Trophoblast cell (in vitro differentiated cells and primary cell): ENCODE measurements at regions not wholly inside any gene's neighbourhood (a gene's known extent, or its start where the extent isn't known, plus 50 kb on each side); places are given as distances from the start of the nearest gene placed in this dataset.
A peak's percentile ranks its signal among the peaks of the same experiment; 100 is the strongest.

ENCODE experiments used
- DNase-seq, 2 donors: peaks; one replicate each; pipeline ENCODE4 v3.0.0-alpha.2; 2016
- H2AFZ ChIP-seq: 2 replicates; pipeline ENCODE4 v1.6.1; 2013; ENCODE audit warnings: low read length, moderate library complexity, mild to moderate bottlenecking; ENCODE audit not compliant: insufficient read depth, poor library complexity
- H2AK5ac ChIP-seq: 2 replicates; pipeline ENCODE4 v1.6.1; 2013; ENCODE audit warnings: mild to moderate bottlenecking, low read length
- H2BK120ac ChIP-seq: 2 replicates; pipeline ENCODE4 v1.6.1; 2013; ENCODE audit warnings: low read length, mild to moderate bottlenecking, moderate library complexity; ENCODE audit not compliant: insufficient read depth, poor library complexity
- H2BK12ac ChIP-seq: 2 replicates; pipeline ENCODE4 v1.6.1; 2013; ENCODE audit warnings: mild to moderate bottlenecking, low read length, moderate library complexity
- H2BK5ac ChIP-seq: 2 replicates; pipeline ENCODE4 v1.6.1; 2013; ENCODE audit warnings: low read length, low read depth, moderate library complexity, mild to moderate bottlenecking; ENCODE audit not compliant: poor library complexity
- H3K14ac ChIP-seq: 2 replicates; pipeline ENCODE4 v1.6.1; 2013; ENCODE audit warnings: mild to moderate bottlenecking, low read length
- H3K18ac ChIP-seq: 2 replicates; pipeline ENCODE4 v1.6.1; 2013; ENCODE audit warnings: mild to moderate bottlenecking, low read length
- H3K23ac ChIP-seq: 2 replicates; pipeline ENCODE4 v1.6.1; 2013; ENCODE audit warnings: low read length
- H3K27ac ChIP-seq: 2 replicates; pipeline ENCODE4 v1.5.1; 2013; ENCODE audit warnings: low read depth, mild to moderate bottlenecking, inconsistent platforms, low read length, moderate library complexity
- H3K27me3 ChIP-seq: 2 replicates; pipeline ENCODE4 v1.6.1; 2013; ENCODE audit warnings: inconsistent platforms, mild to moderate bottlenecking, low read length, moderate library complexity; ENCODE audit not compliant: insufficient read depth
- H3K36me3 ChIP-seq, 2 experiments: 1 replicate in 1 of 2; 2 replicates in 1 of 2; pipeline ENCODE4 v1.6.1; 2013; ENCODE audit warnings: low read length in 2 of 2, mild to moderate bottlenecking in 2 of 2, moderate library complexity in 1 of 2; ENCODE audit not compliant: insufficient read depth in 2 of 2, control insufficient read depth in 1 of 2
- H3K4ac ChIP-seq: 2 replicates; pipeline ENCODE4 v1.6.1; 2013; ENCODE audit warnings: low read depth, mild to moderate bottlenecking, low read length, moderate library complexity
- H3K4me1 ChIP-seq, 2 experiments: 1 replicate in 1 of 2; 2 replicates in 1 of 2; pipeline ENCODE4 v1.6.1; 2013; ENCODE audit warnings: low read length in 2 of 2, mild to moderate bottlenecking in 2 of 2, moderate library complexity in 1 of 2; ENCODE audit not compliant: insufficient read depth in 2 of 2, control insufficient read depth in 1 of 2
- H3K4me2 ChIP-seq: 2 replicates; pipeline ENCODE4 v1.6.1; 2013; ENCODE audit warnings: inconsistent platforms, mild to moderate bottlenecking, low read length, moderate library complexity
- H3K4me3 ChIP-seq: 2 replicates; pipeline ENCODE4 v1.5.1; 2013; ENCODE audit warnings: mild to moderate bottlenecking, low read depth, low read length, inconsistent platforms
- H3K79me1 ChIP-seq: one replicate; pipeline ENCODE4 v1.6.1; 2013; ENCODE audit warnings: low read length
- H3K79me2 ChIP-seq: 2 replicates; pipeline ENCODE4 v1.6.1; 2013; ENCODE audit warnings: low read length, mild to moderate bottlenecking; ENCODE audit not compliant: control insufficient read depth, insufficient read depth, poor library complexity
- H3K9ac ChIP-seq: 2 replicates; pipeline ENCODE4 v1.6.1; 2013; ENCODE audit warnings: mild to moderate bottlenecking, low read length
- H3K9me3 ChIP-seq: 2 replicates; pipeline ENCODE4 v1.6.1; 2013; ENCODE audit warnings: low read depth, mild to moderate bottlenecking, control low read depth, inconsistent platforms, low read length; ENCODE audit not compliant: insufficient read depth
- H4K12ac ChIP-seq: 2 replicates; pipeline ENCODE4 v1.6.1; 2013; ENCODE audit warnings: low read depth, mild to moderate bottlenecking, low read length, moderate library complexity
- H4K8ac ChIP-seq: 2 replicates; pipeline ENCODE4 v1.6.1; 2013; ENCODE audit warnings: low read depth, mild to moderate bottlenecking, low read length, moderate library complexity
- H4K91ac ChIP-seq: one replicate; pipeline ENCODE4 v1.6.1; 2013; ENCODE audit warnings: low read depth, mild to moderate bottlenecking, low read length, moderate library complexity
- WGBS: extraction: QIAGEN DNeasy Blood & Tissue Kit; methylation state at CpG from one replicate; pipeline ENCODE4 v1.1.7; 2013; ENCODE audit warnings: missing lambda C conversion rate; ENCODE audit not compliant: insufficient read length, insufficient coverage; ENCODE audit errors: extremely low coverage; 5-methylcytosine and 5-hydroxymethylcytosine counted together

DNA sequence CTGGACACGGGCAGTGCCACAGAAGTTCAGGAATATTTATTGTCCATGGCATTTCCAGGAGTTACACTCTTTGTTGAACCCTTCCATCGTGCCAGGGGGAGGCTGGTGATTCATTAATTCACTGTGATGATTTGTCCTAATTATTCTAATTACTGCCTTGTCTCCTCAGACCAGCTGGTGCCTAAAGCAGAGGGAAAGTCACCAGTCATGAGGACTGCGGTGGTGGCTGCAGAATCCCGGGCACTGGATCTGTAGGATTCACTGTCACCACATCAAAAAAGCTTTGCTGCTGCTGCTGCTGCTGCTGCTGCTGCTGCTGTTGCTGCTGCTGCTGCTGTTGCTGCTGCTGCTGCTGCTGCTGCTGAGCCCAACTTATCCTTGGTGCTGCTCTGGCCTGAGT, 908.2 kb downstream of the TSN start:
- Histone ChIP-seq H2AK5ac (no peak overlapping the region), H3K4me2 (no peak overlapping the region), H2AFZ (no peak overlapping the region), H3K79me2 (no peaks in the 10 kb centered on the region), H3K79me1 (no peaks in the 10 kb centered on the region), H3K18ac (no peak overlapping the region), H3K27ac (no peak overlapping the region), H3K27me3 (peaks cover 12% of the 10 kb centered on the region), H3K4me3 (no peak overlapping the region), H2BK5ac (no peak overlapping the region), H3K9me3 (no peaks in the 10 kb centered on the region), H2BK120ac (no peak overlapping the region), H3K9ac (no peak overlapping the region), H4K8ac (no peak overlapping the region), H4K91ac (no peak overlapping the region), H3K4ac (no peak overlapping the region), H2BK12ac (no peak overlapping the region), H3K4me1 (peaks cover 0 to 4% of the 10 kb centered on the region in 2 experiments), H3K23ac (no peak overlapping the region), H3K14ac (no peak overlapping the region), H3K36me3 (no peaks in the 10 kb centered on the region), H4K12ac (no peak overlapping the region)
- DNase-seq = no peak
- WGBS = no CpG with 5 or more reads among the region's 4 CpGs

DNA sequence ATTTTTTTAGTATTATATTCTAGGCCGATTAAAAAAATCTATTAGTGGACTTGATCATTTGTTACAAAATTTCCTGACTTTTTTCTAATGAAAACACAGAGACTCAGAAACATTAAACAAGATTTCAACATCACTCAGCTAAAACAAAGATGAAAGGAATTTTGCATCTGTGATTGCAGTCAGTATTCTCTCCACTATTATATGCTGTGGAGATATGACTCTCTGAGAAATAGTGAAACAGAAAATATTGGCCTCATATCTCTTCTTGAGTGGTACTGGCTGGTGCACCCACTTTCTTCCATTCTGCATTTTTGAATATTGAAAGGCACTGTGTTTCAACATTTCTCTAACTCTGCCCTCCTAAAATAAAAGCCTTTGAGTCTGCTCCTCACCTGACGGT, 914.2 kb downstream of the TSN start:
- Histone ChIP-seq H2AFZ (no peak overlapping the region), H3K9ac (no peak overlapping the region), H3K4ac (no peak overlapping the region), H3K14ac (no peak overlapping the region), H3K9me3 (no peaks in the 10 kb centered on the region), H3K18ac (no peak overlapping the region), H3K23ac (no peak overlapping the region), H2BK120ac (no peak overlapping the region), H2BK12ac (no peak overlapping the region), H3K4me1 (no peaks in the 10 kb centered on the region), H3K36me3 (no peaks in the 10 kb centered on the region), H3K4me2 (no peak overlapping the region), H2BK5ac (no peak overlapping the region), H4K8ac (no peak overlapping the region), H3K4me3 (no peak overlapping the region), H4K91ac (no peak overlapping the region), H2AK5ac (no peak overlapping the region), H3K79me1 (no peaks in the 10 kb centered on the region), H3K27me3 (no peaks in the 10 kb centered on the region), H4K12ac (no peak overlapping the region), H3K27ac (no peak overlapping the region), H3K79me2 (no peaks in the 10 kb centered on the region)
- no CpG with 5 or more reads among the region's 2 CpGs for WGBS
- no peak for DNase-seq

DNA sequence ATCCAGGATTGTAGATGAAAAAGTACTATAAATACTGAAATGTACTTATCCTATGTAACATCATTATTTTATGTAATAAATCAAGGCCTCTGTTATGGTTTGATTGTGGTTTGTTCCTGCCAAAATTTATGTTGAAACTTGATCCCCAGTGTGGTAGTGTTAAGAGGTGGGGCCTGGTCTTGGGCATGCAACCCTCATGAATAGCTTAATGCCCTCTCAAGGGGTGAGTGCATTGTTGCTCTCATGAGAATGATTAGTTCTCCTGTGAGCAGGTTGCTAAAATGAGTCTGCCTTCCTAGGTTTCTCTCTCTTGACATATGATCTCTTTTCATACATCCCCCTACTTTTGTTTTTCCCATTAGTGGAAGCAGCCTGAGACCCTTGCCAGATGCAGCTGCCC, 915.4 kb downstream of the TSN start:
- H4K12ac ChIP-seq = no peak overlapping the region
- H3K4me2 ChIP-seq = no peak overlapping the region
- H2BK120ac ChIP-seq = no peak overlapping the region
- no peak overlapping the region for H4K8ac ChIP-seq
- no peak overlapping the region for H2AFZ ChIP-seq
- H2AK5ac ChIP-seq = no peak overlapping the region
- H3K18ac ChIP-seq = no peak overlapping the region
- H3K14ac ChIP-seq = no peak overlapping the region
- no peak overlapping the region for H2BK5ac ChIP-seq
- DNase-seq = no peak
- H3K79me1 ChIP-seq = no peaks in the 10 kb centered on the region
- H3K9me3 ChIP-seq = no peaks in the 10 kb centered on the region
- H3K4me3 ChIP-seq = no peak overlapping the region
- H3K4me1 ChIP-seq = no peaks in the 10 kb centered on the region
- H3K79me2 ChIP-seq = no peaks in the 10 kb centered on the region
- no peaks in the 10 kb centered on the region for H3K27me3 ChIP-seq
- H3K27ac ChIP-seq = no peak overlapping the region
- H4K91ac ChIP-seq = no peak overlapping the region
- H3K36me3 ChIP-seq = no peaks in the 10 kb centered on the region
- no peak overlapping the region for H3K4ac ChIP-seq
- no peak overlapping the region for H2BK12ac ChIP-seq
- no peak overlapping the region for H3K23ac ChIP-seq
- H3K9ac ChIP-seq = no peak overlapping the region

DNA sequence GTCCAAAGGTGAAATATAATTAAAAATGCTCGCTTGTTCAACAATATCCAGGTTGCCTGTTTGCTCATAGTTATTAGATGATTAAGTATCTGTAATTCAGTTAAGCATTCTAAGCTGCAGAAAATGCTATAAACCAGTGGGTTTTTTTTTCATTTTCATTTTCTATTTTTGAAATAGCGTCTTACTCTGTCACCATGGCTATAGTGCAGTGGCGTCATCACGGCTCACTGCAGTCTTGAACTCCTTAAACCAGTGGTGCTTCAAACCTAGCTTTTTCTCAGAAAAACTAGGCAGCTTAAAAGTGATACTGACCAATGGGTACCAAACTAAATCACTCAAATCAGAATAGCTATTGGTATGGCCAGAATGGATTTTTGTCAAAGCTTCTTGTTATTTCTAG, 925.2 kb downstream of the TSN start:
- Histone ChIP-seq H3K79me2 (no peaks in the 10 kb centered on the region), H2AFZ (no peak overlapping the region), H3K27me3 (no peaks in the 10 kb centered on the region), H4K8ac (no peak overlapping the region), H4K12ac (no peak overlapping the region), H3K9me3 (no peaks in the 10 kb centered on the region), H3K18ac (no peak overlapping the region), H2BK5ac (no peak overlapping the region), H3K4ac (no peak overlapping the region), H3K9ac (no peak overlapping the region), H3K27ac (no peak overlapping the region), H3K79me1 (no peaks in the 10 kb centered on the region), H4K91ac (no peak overlapping the region), H3K4me1 (no peaks in the 10 kb centered on the region), H2BK120ac (no peak overlapping the region), H3K23ac (no peak overlapping the region), H3K4me3 (no peak overlapping the region), H3K4me2 (no peak overlapping the region), H3K36me3 (no peaks in the 10 kb centered on the region), H3K14ac (no peak overlapping the region), H2AK5ac (no peak overlapping the region), H2BK12ac (no peak overlapping the region)
- DNase-seq = no peak
- no CpG with 5 or more reads among the region's 4 CpGs for WGBS

DNA sequence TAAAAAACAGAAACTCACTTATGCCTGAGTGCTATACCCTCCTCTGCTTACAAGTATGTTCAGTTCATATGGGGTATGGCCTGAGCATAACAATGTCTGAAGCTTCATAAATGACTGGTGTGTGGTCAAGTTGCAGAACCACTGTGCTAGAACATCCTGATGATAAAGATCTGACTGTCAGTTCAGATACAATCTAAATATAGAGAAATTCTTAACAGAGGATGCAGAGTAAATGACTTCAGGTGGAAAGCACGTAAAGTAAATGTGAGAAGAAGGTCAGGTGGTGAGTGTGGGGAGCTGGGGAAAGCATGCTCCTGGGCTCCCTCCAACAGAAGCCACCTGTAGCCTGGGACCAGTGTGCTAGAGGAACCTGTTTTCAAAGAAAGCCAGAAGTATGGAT, 926.2 kb downstream of the TSN start:
- Histone ChIP-seq H3K4ac (no peak overlapping the region), H3K14ac (no peak overlapping the region), H2BK5ac (no peak overlapping the region), H3K18ac (no peak overlapping the region), H3K4me2 (no peak overlapping the region), H3K27me3 (no peaks in the 10 kb centered on the region), H2AK5ac (no peak overlapping the region), H3K9me3 (no peaks in the 10 kb centered on the region), H3K27ac (no peak overlapping the region), H4K12ac (no peak overlapping the region), H3K23ac (no peak overlapping the region), H4K91ac (no peak overlapping the region), H3K79me2 (no peaks in the 10 kb centered on the region), H3K79me1 (no peaks in the 10 kb centered on the region), H3K36me3 (no peaks in the 10 kb centered on the region), H3K4me1 (no peaks in the 10 kb centered on the region), H2AFZ (no peak overlapping the region), H3K4me3 (no peak overlapping the region), H4K8ac (no peak overlapping the region), H3K9ac (no peak overlapping the region), H2BK12ac (no peak overlapping the region), H2BK120ac (no peak overlapping the region)
- DNase-seq = peak in 1 of 2 donors; percentile 17
- WGBS = no CpG with 5 or more reads among the region's 1 CpG
